GM23248 (cell line): ENCODE measurements at regions not wholly inside any gene's neighbourhood (a gene's known extent, or its start where the extent isn't known, plus 50 kb on each side); places are given as distances from the start of the nearest gene placed in this dataset.

Experiments used
- DNase-seq: peaks from one replicate; pipeline ENCODE4 v3.0.0-alpha.2; 2015
- H2AFZ ChIP-seq: fragments of 200-600 bp; sonication (generic); 2 replicates; pipeline ENCODE4 v1.6.1; 2016; ENCODE audit warnings: antibody characterized with exemption
- H3F3A ChIP-seq: fragments of 200-600 bp; sonication (generic); 2 replicates; pipeline ENCODE4 v1.6.1; 2016; ENCODE audit warnings: mild to moderate bottlenecking, antibody characterized with exemption, mixed run types; ENCODE audit not compliant: insufficient read depth
- H3K27ac ChIP-seq: fragments of 200-600 bp; sonication (generic); 2 replicates; pipeline ENCODE4 v1.5.1; 2016; ENCODE audit warnings: mild to moderate bottlenecking
- H3K27me3 ChIP-seq: fragments of 200-600 bp; sonication (generic); replicated peaks from 2 replicates; pipeline ENCODE4 v1.6.1; 2016; ENCODE audit warnings: mild to moderate bottlenecking; ENCODE audit not compliant: insufficient read depth
- H3K36me3 ChIP-seq: fragments of 200-600 bp; sonication (generic); 2 replicates; pipeline ENCODE4 v1.6.1; 2016; ENCODE audit warnings: low read depth, mild to moderate bottlenecking
- H3K4me1 ChIP-seq: fragments of 200-600 bp; sonication (generic); 2 replicates; pipeline ENCODE4 v1.6.1; 2016; ENCODE audit warnings: mild to moderate bottlenecking; ENCODE audit not compliant: insufficient read depth
- H3K4me2 ChIP-seq: fragments of 200-600 bp; sonication (generic); one replicate; pipeline ENCODE4 v1.6.1; 2016; ENCODE audit warnings: mild to moderate bottlenecking; ENCODE audit not compliant: unreplicated experiment
- H3K4me3 ChIP-seq: fragments of 200-600 bp; sonication (generic); 2 replicates; pipeline ENCODE4 v1.5.1; 2016; ENCODE audit warnings: mild to moderate bottlenecking
- H3K79me2 ChIP-seq: fragments of 200-600 bp; sonication (generic); 2 replicates; pipeline ENCODE4 v1.6.1; 2016; ENCODE audit warnings: mild to moderate bottlenecking; ENCODE audit not compliant: insufficient read depth
- H3K9ac ChIP-seq: fragments of 200-600 bp; sonication (generic); 2 replicates; pipeline ENCODE4 v1.6.1; 2016; ENCODE audit warnings: mild to moderate bottlenecking
- H3K9me2 ChIP-seq: fragments of 200-600 bp; sonication (generic); 2 replicates; pipeline ENCODE4 v1.6.1; 2016; ENCODE audit warnings: mixed run types, mild to moderate bottlenecking, moderate library complexity; ENCODE audit not compliant: insufficient read depth
- H3K9me3 ChIP-seq: fragments of 200-600 bp; sonication (generic); one replicate; pipeline ENCODE4 v1.6.1; 2017; ENCODE audit warnings: low read depth
- H4K20me1 ChIP-seq: fragments of 200-600 bp; sonication (generic); 2 replicates; pipeline ENCODE4 v1.6.0; 2016; ENCODE audit not compliant: insufficient read depth
- EZH2 ChIP-seq: fragments of 200-600 bp; sonication (generic); IDR thresholded peaks from 2 replicates; pipeline ENCODE4 v1.6.1; 2018; ENCODE audit warnings: antibody characterized with exemption, mild to moderate bottlenecking; ENCODE audit not compliant: insufficient read depth, poor library complexity, severe bottlenecking
- EZH2phosphoT487 ChIP-seq: fragments of 200-600 bp; sonication (generic); IDR thresholded peaks from 2 replicates; pipeline ENCODE4 v1.6.1; 2018; ENCODE audit warnings: antibody characterized with exemption, moderate library complexity, mild to moderate bottlenecking, low read depth; ENCODE audit not compliant: insufficient read depth
- WGBS, 2 experiments: methylation state at CpG; one replicate each; pipeline ENCODE4 v1.1.6; 2015 to 2017; ENCODE audit warnings: low lambda C conversion rate in 2 of 2, low coverage in 1 of 2; ENCODE audit errors: missing lambda C conversion rate in 2 of 2; 5-methylcytosine and 5-hydroxymethylcytosine counted together
- in situ Hi-C: fragments of 300-500 bp; cut with MboI; formaldehyde crosslinking; loops from 2 replicates; pipeline ENCODE4 v1.15.0; 2020

- Histone ChIP-seq H3K4me1 (peaks cover 14% of the 10 kb centered on the region), H2AFZ (no peak overlapping the region), H3K9me2 (no peaks in the 10 kb centered on the region), H3K9me3 (no peaks in the 10 kb centered on the region), H3K27ac (no peak overlapping the region), H3F3A (no peaks in the 10 kb centered on the region), H3K27me3 (no peaks in the 10 kb centered on the region), H3K9ac (no peak overlapping the region), H3K36me3 (no peaks in the 10 kb centered on the region), H3K79me2 (no peaks in the 10 kb centered on the region), H3K4me3 (no peak overlapping the region), H3K4me2 (no peak overlapping the region), H4K20me1 (no peaks in the 10 kb centered on the region)
- WGBS, 2 experiments = 74 to 87% methylated on average over 4 of the region's 4 CpGs
- no peak for TF ChIP-seq EZH2
- TF ChIP-seq EZH2phosphoT487 = no peak
- in situ Hi-C loops = no loop called here
- DNase-seq = no peak
Observed at GRCh38 chr22:27490080-27490479, 311.5 kb downstream of the MN1 start.

- Histone ChIP-seq H3K4me2 (no peak overlapping the region), H3K36me3 (no peaks in the 10 kb centered on the region), H3K9me3 (no peaks in the 10 kb centered on the region), H3K4me1 (peaks cover 14% of the 10 kb centered on the region), H3K27me3 (no peaks in the 10 kb centered on the region), H3K9me2 (no peaks in the 10 kb centered on the region), H3F3A (no peaks in the 10 kb centered on the region), H4K20me1 (no peaks in the 10 kb centered on the region), H3K79me2 (no peaks in the 10 kb centered on the region), H3K9ac (no peak overlapping the region), H3K4me3 (no peak overlapping the region), H3K27ac (no peak overlapping the region), H2AFZ (no peak overlapping the region)
- 91 to 96% methylated on average over 5 of the region's 5 CpGs for WGBS, 2 experiments
- no peak for DNase-seq
- in situ Hi-C loops = no loop called here
- TF ChIP-seq EZH2phosphoT487 (no peak), EZH2 (no peak)
Observed at GRCh38 chr22:27491888-27492287, 309.7 kb downstream of the MN1 start.

GRCh38 chr22:27492566-27493201, 308.9 kb downstream of the MN1 start:
- no peak overlapping the region for H3K4me3 ChIP-seq
- H3K27me3 ChIP-seq = no peaks in the 10 kb centered on the region
- H3K79me2 ChIP-seq = no peaks in the 10 kb centered on the region
- 70 to 72% methylated on average over 5 of the region's 5 CpGs for whole genome bisulfite sequencing, 2 experiments
- in situ Hi-C loops = no loop called here
- H3K27ac ChIP-seq = no peak overlapping the region
- H3K9me2 ChIP-seq = no peaks in the 10 kb centered on the region
- H3K4me1 ChIP-seq = peaks cover 14% of the 10 kb centered on the region
- no peaks in the 10 kb centered on the region for H3K9me3 ChIP-seq
- no peak for TF ChIP-seq EZH2phosphoT487
- no peak for TF ChIP-seq EZH2
- no peak overlapping the region for H3K9ac ChIP-seq
- H3K36me3 ChIP-seq = no peaks in the 10 kb centered on the region
- H3F3A ChIP-seq = no peaks in the 10 kb centered on the region
- no peak overlapping the region for H2AFZ ChIP-seq
- DNase-seq = no peak
- no peak overlapping the region for H3K4me2 ChIP-seq
- no peaks in the 10 kb centered on the region for H4K20me1 ChIP-seq

- no peak for DNase-seq
- Histone ChIP-seq H3K79me2 (no peaks in the 10 kb centered on the region), H3K9me3 (no peaks in the 10 kb centered on the region), H2AFZ (no peak overlapping the region), H3K4me1 (peaks cover 10% of the 10 kb centered on the region), H3K4me3 (no peak overlapping the region), H3K9me2 (no peaks in the 10 kb centered on the region), H3K36me3 (no peaks in the 10 kb centered on the region), H3K9ac (no peak overlapping the region), H3K27ac (no peak overlapping the region), H4K20me1 (no peaks in the 10 kb centered on the region), H3K4me2 (no peak overlapping the region), H3K27me3 (no peaks in the 10 kb centered on the region), H3F3A (no peaks in the 10 kb centered on the region)
- TF ChIP-seq EZH2 (no peak), EZH2phosphoT487 (no peak)
- in situ Hi-C loops = no loop called here
- WGBS, 2 experiments = 72 to 79% methylated on average over 4 of the region's 4 CpGs
Observed at GRCh38 chr22:27493796-27494195, 307.8 kb downstream of the MN1 start.

GRCh38 chr22:27494785-27495184, 306.8 kb downstream of the MN1 start:
- Histone ChIP-seq H3K27me3 (no peaks in the 10 kb centered on the region), H4K20me1 (no peaks in the 10 kb centered on the region), H3K4me3 (no peak overlapping the region), H3K4me2 (no peak overlapping the region), H3K27ac (no peak overlapping the region), H2AFZ (no peak overlapping the region), H3F3A (no peaks in the 10 kb centered on the region), H3K4me1 (peaks cover under 1% of the 10 kb centered on the region), H3K9me3 (no peaks in the 10 kb centered on the region), H3K36me3 (no peaks in the 10 kb centered on the region), H3K9me2 (no peaks in the 10 kb centered on the region), H3K79me2 (no peaks in the 10 kb centered on the region), H3K9ac (no peak overlapping the region)
- no peak for DNase-seq
- in situ Hi-C loops = no loop called here
- TF ChIP-seq EZH2 (no peak), EZH2phosphoT487 (no peak)
- 95 to 99% methylated on average over 13 of the region's 13 CpGs for WGBS, 2 experiments
